IMR-90 (cell line): ENCODE measurements at regions not wholly inside any gene's neighbourhood (a gene's known extent, or its start where the extent isn't known, plus 50 kb on each side); places are given as distances from the start of the nearest gene placed in this dataset.

Experiments
- ATAC-seq: fragments of 200-7000 bp; cut with Tn5 transposase; 2 replicates; pipeline ENCODE4 v1.9.1; 2020; ENCODE audit warnings: low read depth, mild to moderate bottlenecking, moderate library complexity
- BruUV-seq: library from RNA; stranded (reverse); fragments of 400-500 nt; replicated peaks from 2 replicates; lab custom pipeline; 2021; lab: Mats Ljungman, UMichigan
- CTCF ChIA-PET: fragments of 300-600 bp; formaldehyde crosslinking; extraction: SDS; loops from one replicate; lab custom pipeline; 2021; ENCODE audit warnings: antibody characterized with exemption; lab: Yijun Ruan, JAX
- POLR2A ChIA-PET: fragments of 300-600 bp; sonication (Branson Sonifier 250); formaldehyde crosslinking; loops from one replicate; lab custom pipeline; 2022; ENCODE audit warnings: antibody characterized with exemption; ENCODE audit not compliant: unreplicated experiment; lab: Charles Lee
- DNase-seq: peaks from one replicate; pipeline ENCODE4 v3.0.0; 2013
- H2AFZ ChIP-seq: replicated peaks from 2 replicates; pipeline ENCODE3; 2013; ENCODE audit warnings: low read length, mild to moderate bottlenecking; ENCODE audit not compliant: poor library complexity
- H2AK5ac ChIP-seq: 2 replicates; pipeline ENCODE4 v1.6.1; 2013; ENCODE audit warnings: low read depth, low read length, inconsistent platforms
- H2AK9ac ChIP-seq: replicated peaks from 2 replicates; pipeline ENCODE3; 2013; ENCODE audit warnings: mild to moderate bottlenecking, low read depth, low read length, moderate library complexity; ENCODE audit not compliant: poor library complexity
- H2BK120ac ChIP-seq: 2 replicates; pipeline ENCODE4 v1.6.1; 2013; ENCODE audit warnings: low read depth, low read length, inconsistent platforms
- H2BK15ac ChIP-seq: 3 replicates; pipeline ENCODE4 v1.6.1; 2013; ENCODE audit warnings: low read depth, low read length, inconsistent platforms
- H2BK20ac ChIP-seq: 2 replicates; pipeline ENCODE4 v1.6.1; 2013; ENCODE audit warnings: low read depth, mild to moderate bottlenecking, inconsistent platforms, low read length, moderate library complexity
- H2BK5ac ChIP-seq: 2 replicates; pipeline ENCODE4 v1.6.1; 2013; ENCODE audit warnings: mild to moderate bottlenecking, low read depth, low read length, inconsistent platforms; ENCODE audit not compliant: poor library complexity, severe bottlenecking
- H3K14ac ChIP-seq: replicated peaks from 2 replicates; pipeline ENCODE4 v1.6.1; 2013; ENCODE audit warnings: low read depth, low read length, inconsistent platforms
- H3K18ac ChIP-seq: 2 replicates; pipeline ENCODE4 v1.6.1; 2013; ENCODE audit warnings: low read depth, low read length, control low read depth
- H3K23ac ChIP-seq: 2 replicates; pipeline ENCODE4 v1.6.1; 2013; ENCODE audit warnings: low read depth, low read length, inconsistent platforms
- H3K27ac ChIP-seq: 2 replicates; pipeline ENCODE4 v1.5.1; 2013; ENCODE audit warnings: mild to moderate bottlenecking, control low read depth, low read length; ENCODE audit not compliant: insufficient read depth
- H3K27me3 ChIP-seq: 2 replicates; pipeline ENCODE4 v1.6.1; 2013; ENCODE audit warnings: low read length; ENCODE audit not compliant: control insufficient read depth, insufficient read depth
- H3K36me3 ChIP-seq: 2 replicates; pipeline ENCODE4 v1.6.1; 2013; ENCODE audit warnings: low read length, mixed read lengths; ENCODE audit not compliant: control insufficient read depth, insufficient read depth
- H3K4ac ChIP-seq: 2 replicates; pipeline ENCODE4 v1.6.1; 2013; ENCODE audit warnings: low read depth, low read length, inconsistent platforms
- H3K4me1 ChIP-seq: 2 replicates; pipeline ENCODE4 v1.6.1; 2013; ENCODE audit warnings: low read length, mixed read lengths; ENCODE audit not compliant: control insufficient read depth, insufficient read depth
- H3K4me2 ChIP-seq: 2 replicates; pipeline ENCODE4 v1.6.1; 2013; ENCODE audit warnings: low read depth, mild to moderate bottlenecking, control low read depth, low read length, moderate library complexity
- H3K4me3 ChIP-seq: 2 replicates; pipeline ENCODE4 v1.5.1; 2013; ENCODE audit warnings: low read depth, mild to moderate bottlenecking, control low read depth, low read length, moderate library complexity; ENCODE audit not compliant: insufficient read depth
- H3K56ac ChIP-seq: 2 replicates; pipeline ENCODE4 v1.6.1; 2013; ENCODE audit warnings: low read length, inconsistent platforms; ENCODE audit not compliant: insufficient read depth; ENCODE audit errors: extremely low read depth
- H3K79me1 ChIP-seq, 2 experiments: 2 replicates each; pipeline ENCODE4 v1.6.1; 2013; ENCODE audit warnings: low read length in 2 of 2, inconsistent platforms in 1 of 2, low read depth in 1 of 2
- H3K9ac ChIP-seq: 2 replicates; pipeline ENCODE4 v1.6.1; 2013; ENCODE audit warnings: low read depth, low read length, control low read depth
- H3K9me1 ChIP-seq: 2 replicates; pipeline ENCODE4 v1.6.1; 2013; ENCODE audit warnings: low read length, inconsistent platforms; ENCODE audit not compliant: insufficient read depth
- H3K9me3 ChIP-seq: 2 replicates; pipeline ENCODE4 v1.6.1; 2013; ENCODE audit warnings: low read length; ENCODE audit not compliant: control insufficient read depth, insufficient read depth
- H4K20me1 ChIP-seq: 2 replicates; pipeline ENCODE4 v1.6.1; 2013; ENCODE audit warnings: low read length, inconsistent platforms; ENCODE audit not compliant: insufficient read depth
- H4K5ac ChIP-seq: 2 replicates; pipeline ENCODE4 v1.6.1; 2013; ENCODE audit warnings: mild to moderate bottlenecking, low read depth, low read length, control low read depth
- H4K8ac ChIP-seq, 2 experiments: 2 replicates each; pipeline ENCODE4 v1.6.1; 2013; ENCODE audit warnings: low read depth in 2 of 2, low read length in 2 of 2, control low read depth in 1 of 2, inconsistent platforms in 1 of 2
- H4K91ac ChIP-seq: 2 replicates; pipeline ENCODE4 v1.6.1; 2013; ENCODE audit warnings: low read depth, low read length, inconsistent platforms; ENCODE audit not compliant: insufficient read depth
- BHLHE40 ChIP-seq: fragments of 150-350 bp; IDR thresholded peaks from 2 replicates; pipeline ENCODE4 v1.6.1; 2016; ENCODE audit warnings: mild to moderate bottlenecking, low read depth, low read length
- CEBPB ChIP-seq: IDR thresholded peaks from 2 replicates; pipeline ENCODE4 v1.6.1; 2012; ENCODE audit warnings: low read depth, low read length, improper control_type of control experiment
- CHD1 ChIP-seq: IDR thresholded peaks from 2 replicates; pipeline ENCODE4 v1.6.1; 2012; ENCODE audit warnings: low read depth, low read length, improper control_type of control experiment
- FOS ChIP-seq: fragments of 150-350 bp; IDR thresholded peaks from 2 replicates; pipeline ENCODE4 v1.6.1; 2016; ENCODE audit warnings: low read depth, low read length
- MAFK ChIP-seq: IDR thresholded peaks from 2 replicates; pipeline ENCODE4 v1.6.1; 2012; ENCODE audit warnings: low read depth, low read length, improper control_type of control experiment
- MAZ ChIP-seq: IDR thresholded peaks from 2 replicates; pipeline ENCODE4 v1.6.1; 2012; ENCODE audit warnings: low read depth, mild to moderate bottlenecking, low read length, improper control_type of control experiment, moderate library complexity, borderline replicate concordance
- MXI1 ChIP-seq: IDR thresholded peaks from 2 replicates; pipeline ENCODE4 v1.6.1; 2012; ENCODE audit warnings: low read depth, mild to moderate bottlenecking, low read length, moderate library complexity, borderline replicate concordance
- NFE2L2 ChIP-seq: fragments of 150-350 bp; IDR thresholded peaks from 2 replicates; pipeline ENCODE4 v1.6.1; 2016; ENCODE audit warnings: low read depth, mild to moderate bottlenecking, low read length
- POLR2A ChIP-seq: IDR thresholded peaks from 2 replicates; pipeline ENCODE4 v1.6.1; 2012; ENCODE audit warnings: mild to moderate bottlenecking, low read depth, low read length
- RAD21 ChIP-seq: IDR thresholded peaks from 2 replicates; pipeline ENCODE4 v1.6.1; 2012; ENCODE audit warnings: low read length, improper control_type of control experiment
- RCOR1 ChIP-seq: IDR thresholded peaks from 2 replicates; pipeline ENCODE4 v1.6.1; 2012; ENCODE audit warnings: mild to moderate bottlenecking, low read length, improper control_type of control experiment; ENCODE audit not compliant: insufficient replicate concordance
- RFX5 ChIP-seq: IDR thresholded peaks from 2 replicates; pipeline ENCODE4 v1.8.0; 2012; ENCODE audit warnings: low read depth, mild to moderate bottlenecking, low read length, moderate library complexity
- SMC3 ChIP-seq: fragments of 150-350 bp; IDR thresholded peaks from 2 replicates; pipeline ENCODE4 v1.6.1; 2016; ENCODE audit warnings: low read depth, mild to moderate bottlenecking, antibody characterized with exemption, low read length, moderate library complexity
- dilution Hi-C: fragments of 300-500 bp; cut with HindIII; formaldehyde crosslinking; loops from one replicate; pipeline ENCODE4 v1.14.3; 2018; ENCODE audit warnings: low sequenced_read_pairs; ENCODE audit not compliant: unreplicated experiment
- in situ Hi-C: fragments of 300-500 bp; cut with MboI; formaldehyde crosslinking; loops from 3 replicates; pipeline ENCODE4 v1.14.3; 2019; ENCODE audit warnings: low sequenced_read_pairs, inconsistent platforms, mixed read lengths
- intact Hi-C: fragments of 100-400 bp; cut with micrococcal nuclease; formaldehyde crosslinking; loops from 2 replicates; pipeline ENCODE4 v1.10.0; 2022
- TF ChIP-seq, protein P1 (sequence below): conservative IDR thresholded peaks from 2 replicates; pipeline ENCODE4 v1.5.1; 2012; ENCODE audit warnings: mild to moderate bottlenecking, low read depth, low read length, improper control_type of control experiment
- TF ChIP-seq, protein P2 (sequence below): fragments of 150-350 bp; IDR thresholded peaks from 2 replicates; pipeline ENCODE4 v1.6.1; 2017; ENCODE audit warnings: mild to moderate bottlenecking, antibody characterized with exemption, low read length, low read depth
- TF ChIP-seq, protein P3 (sequence below): fragments of 150-350 bp; IDR thresholded peaks from 2 replicates; pipeline ENCODE4 v1.6.1; 2016; ENCODE audit warnings: low read depth, mild to moderate bottlenecking, low read length, moderate library complexity, borderline replicate concordance

DNA sequence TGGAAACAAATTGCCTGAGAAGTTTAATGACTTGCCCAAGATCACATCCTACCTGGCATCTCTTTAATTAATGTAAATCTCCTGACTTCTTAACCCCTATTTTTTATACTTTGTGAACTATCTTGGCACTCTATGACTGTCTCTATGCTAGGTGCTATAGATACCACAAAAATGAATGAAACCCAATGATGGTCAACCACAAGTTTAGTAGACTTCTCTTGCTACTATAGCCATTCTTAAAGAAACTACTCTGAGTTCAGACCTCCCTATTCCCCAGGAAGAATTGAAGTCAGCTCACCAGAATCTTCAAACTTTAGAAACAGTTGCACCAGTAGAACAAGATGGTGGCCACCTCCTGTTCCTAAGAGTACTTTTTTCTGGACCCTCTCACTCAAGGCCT, 191.1 kb downstream of the RSL24D1 start:
- Histone ChIP-seq H3K23ac (no peak overlapping the region), H3K9me3 (peaks cover 7% of the 10 kb centered on the region), H3K79me1 (no peaks in the 10 kb centered on the region), H3K9ac (no peak overlapping the region), H3K18ac (no peak overlapping the region), H3K4me3 (no peak overlapping the region), H3K27ac (no peak overlapping the region), H3K36me3 (no peaks in the 10 kb centered on the region), H2BK5ac (no peak overlapping the region), H2AK5ac (no peak overlapping the region), H2AFZ (no peak overlapping the region), H4K20me1 (no peaks in the 10 kb centered on the region), H3K4ac (no peak overlapping the region), H3K27me3 (no peaks in the 10 kb centered on the region), H4K91ac (no peak overlapping the region), H3K4me2 (no peak overlapping the region), H4K8ac (no peak overlapping the region), H2AK9ac (no peak overlapping the region), H3K9me1 (no peaks in the 10 kb centered on the region), H2BK20ac (no peak overlapping the region), H3K56ac (no peak overlapping the region), H2BK15ac (no peak overlapping the region), H3K4me1 (no peaks in the 10 kb centered on the region), H3K14ac (no peak overlapping the region), H2BK120ac (no peak overlapping the region), H4K5ac (no peak overlapping the region)
- ChIA-PET POLR2A (no interaction called here), CTCF (no interaction called here)
- DNase-seq: no peak
- intact Hi-C loops (no loop called here), in situ Hi-C loops (no loop called here), dilution Hi-C loops (no loop called here)
- TF ChIP-seq FOS: no peak
- TF ChIP-seq SMC3: no peak
- no peak for TF ChIP-seq NFE2L2
- no peak for TF ChIP-seq RAD21
- TF ChIP-seq, protein P1, sequence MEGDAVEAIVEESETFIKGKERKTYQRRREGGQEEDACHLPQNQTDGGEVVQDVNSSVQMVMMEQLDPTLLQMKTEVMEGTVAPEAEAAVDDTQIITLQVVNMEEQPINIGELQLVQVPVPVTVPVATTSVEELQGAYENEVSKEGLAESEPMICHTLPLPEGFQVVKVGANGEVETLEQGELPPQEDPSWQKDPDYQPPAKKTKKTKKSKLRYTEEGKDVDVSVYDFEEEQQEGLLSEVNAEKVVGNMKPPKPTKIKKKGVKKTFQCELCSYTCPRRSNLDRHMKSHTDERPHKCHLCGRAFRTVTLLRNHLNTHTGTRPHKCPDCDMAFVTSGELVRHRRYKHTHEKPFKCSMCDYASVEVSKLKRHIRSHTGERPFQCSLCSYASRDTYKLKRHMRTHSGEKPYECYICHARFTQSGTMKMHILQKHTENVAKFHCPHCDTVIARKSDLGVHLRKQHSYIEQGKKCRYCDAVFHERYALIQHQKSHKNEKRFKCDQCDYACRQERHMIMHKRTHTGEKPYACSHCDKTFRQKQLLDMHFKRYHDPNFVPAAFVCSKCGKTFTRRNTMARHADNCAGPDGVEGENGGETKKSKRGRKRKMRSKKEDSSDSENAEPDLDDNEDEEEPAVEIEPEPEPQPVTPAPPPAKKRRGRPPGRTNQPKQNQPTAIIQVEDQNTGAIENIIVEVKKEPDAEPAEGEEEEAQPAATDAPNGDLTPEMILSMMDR: no peak
- TF ChIP-seq CEBPB: no peak
- no peak for TF ChIP-seq BHLHE40
- TF ChIP-seq CHD1: no peak
- TF ChIP-seq, protein P2, sequence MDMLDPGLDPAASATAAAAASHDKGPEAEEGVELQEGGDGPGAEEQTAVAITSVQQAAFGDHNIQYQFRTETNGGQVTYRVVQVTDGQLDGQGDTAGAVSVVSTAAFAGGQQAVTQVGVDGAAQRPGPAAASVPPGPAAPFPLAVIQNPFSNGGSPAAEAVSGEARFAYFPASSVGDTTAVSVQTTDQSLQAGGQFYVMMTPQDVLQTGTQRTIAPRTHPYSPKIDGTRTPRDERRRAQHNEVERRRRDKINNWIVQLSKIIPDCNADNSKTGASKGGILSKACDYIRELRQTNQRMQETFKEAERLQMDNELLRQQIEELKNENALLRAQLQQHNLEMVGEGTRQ: no peak
- no peak for TF ChIP-seq MXI1
- TF ChIP-seq RFX5: no peak
- no peak for TF ChIP-seq MAZ
- no peak for TF ChIP-seq POLR2A
- no peak for TF ChIP-seq MAFK
- no peak for TF ChIP-seq RCOR1
- TF ChIP-seq, protein P3, sequence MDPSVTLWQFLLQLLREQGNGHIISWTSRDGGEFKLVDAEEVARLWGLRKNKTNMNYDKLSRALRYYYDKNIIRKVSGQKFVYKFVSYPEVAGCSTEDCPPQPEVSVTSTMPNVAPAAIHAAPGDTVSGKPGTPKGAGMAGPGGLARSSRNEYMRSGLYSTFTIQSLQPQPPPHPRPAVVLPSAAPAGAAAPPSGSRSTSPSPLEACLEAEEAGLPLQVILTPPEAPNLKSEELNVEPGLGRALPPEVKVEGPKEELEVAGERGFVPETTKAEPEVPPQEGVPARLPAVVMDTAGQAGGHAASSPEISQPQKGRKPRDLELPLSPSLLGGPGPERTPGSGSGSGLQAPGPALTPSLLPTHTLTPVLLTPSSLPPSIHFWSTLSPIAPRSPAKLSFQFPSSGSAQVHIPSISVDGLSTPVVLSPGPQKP: no peak
- no peak for ATAC-seq
- BruUV-seq: no TSS peak
